ENCODE measurements at regions not wholly inside any gene's neighbourhood (a gene's known extent, or its start where the extent isn't known, plus 50 kb on each side); places are given as distances from the start of the nearest gene placed in this dataset.

- H3K27me3 Mint-ChIP-seq: no peaks in the 10 kb centered on the region
- no peak for ATAC-seq
- no peak overlapping the region for H3K27ac Mint-ChIP-seq
- H3K36me3 Mint-ChIP-seq (ENCODE audit: low read depth): no peaks in the 10 kb centered on the region
- no peak for DNase-seq
- H3K4me3 Mint-ChIP-seq: no peak overlapping the region
- no peaks in the 10 kb centered on the region for H3K9me3 ChIP-seq (ENCODE audit: control insufficient read depth, low read length, poor library complexity, severe bottlenecking)
- no peaks in the 10 kb centered on the region for H3K4me1 Mint-ChIP-seq
Measured at GRCh38 chr6:91298543-91299145, 711.8 kb upstream of the MAP3K7 start.

- no peak overlapping the region for H3K4me3 Mint-ChIP-seq
- no peak overlapping the region for H3K27ac Mint-ChIP-seq
- DNase-seq (no peak), ATAC-seq (no peak)
- no peaks in the 10 kb centered on the region for H3K4me1 Mint-ChIP-seq
- H3K36me3 Mint-ChIP-seq (ENCODE audit: low read depth): no peaks in the 10 kb centered on the region
- no peaks in the 10 kb centered on the region for H3K9me3 ChIP-seq (ENCODE audit: control insufficient read depth, low read length, poor library complexity, severe bottlenecking)
- no peaks in the 10 kb centered on the region for H3K27me3 Mint-ChIP-seq
Measured at GRCh38 chr6:91293395-91293794, 706.5 kb upstream of the MAP3K7 start.

- H3K36me3 Mint-ChIP-seq (ENCODE audit: low read depth): no peaks in the 10 kb centered on the region
- no peak overlapping the region for H3K4me3 Mint-ChIP-seq
- no peak overlapping the region for H3K27ac Mint-ChIP-seq
- no peak for DNase-seq
- no peaks in the 10 kb centered on the region for H3K27me3 Mint-ChIP-seq
- no peaks in the 10 kb centered on the region for H3K4me1 Mint-ChIP-seq
- ATAC-seq: no peak
- no peaks in the 10 kb centered on the region for H3K9me3 ChIP-seq (ENCODE audit: control insufficient read depth, low read length, poor library complexity, severe bottlenecking)
Measured at GRCh38 chr6:91291071-91291470, 704.2 kb upstream of the MAP3K7 start.

GRCh38 chr6:91288741-91289140, 701.9 kb upstream of the MAP3K7 start:
- Mint-ChIP-seq H3K27ac (no peak overlapping the region), H3K27me3 (no peaks in the 10 kb centered on the region), H3K4me3 (no peak overlapping the region), H3K36me3 (ENCODE audit: low read depth) (no peaks in the 10 kb centered on the region), H3K4me1 (no peaks in the 10 kb centered on the region)
- DNase-seq (no peak), ATAC-seq (no peak)
- no peaks in the 10 kb centered on the region for H3K9me3 ChIP-seq (ENCODE audit: control insufficient read depth, low read length, poor library complexity, severe bottlenecking)

GRCh38 chr6:91281901-91282300, 695.0 kb upstream of the MAP3K7 start:
- ATAC-seq (no peak), DNase-seq (no peak)
- Mint-ChIP-seq H3K4me1 (no peaks in the 10 kb centered on the region), H3K27ac (no peak overlapping the region), H3K36me3 (ENCODE audit: low read depth) (no peaks in the 10 kb centered on the region), H3K4me3 (no peak overlapping the region), H3K27me3 (no peaks in the 10 kb centered on the region)
- no peaks in the 10 kb centered on the region for H3K9me3 ChIP-seq (ENCODE audit: control insufficient read depth, low read length, poor library complexity, severe bottlenecking)

GRCh38 chr6:91280494-91280830, 693.6 kb upstream of the MAP3K7 start:
- no peak for DNase-seq
- Mint-ChIP-seq H3K36me3 (ENCODE audit: low read depth) (no peaks in the 10 kb centered on the region), H3K27me3 (no peaks in the 10 kb centered on the region), H3K4me1 (no peaks in the 10 kb centered on the region), H3K27ac (no peak overlapping the region), H3K4me3 (no peak overlapping the region)
- ATAC-seq: no peak
- H3K9me3 ChIP-seq (ENCODE audit: control insufficient read depth, low read length, poor library complexity, severe bottlenecking): no peaks in the 10 kb centered on the region

GRCh38 chr6:91279740-91280493, 693.0 kb upstream of the MAP3K7 start:
- Mint-ChIP-seq H3K4me1 (no peaks in the 10 kb centered on the region), H3K27ac (no peak overlapping the region), H3K36me3 (ENCODE audit: low read depth) (no peaks in the 10 kb centered on the region), H3K27me3 (no peaks in the 10 kb centered on the region), H3K4me3 (no peak overlapping the region)
- no peaks in the 10 kb centered on the region for H3K9me3 ChIP-seq (ENCODE audit: control insufficient read depth, low read length, poor library complexity, severe bottlenecking)
- ATAC-seq: no peak
- DNase-seq: no peak

GRCh38 chr6:91278416-91278815, 691.5 kb upstream of the MAP3K7 start:
- no peak for ATAC-seq
- Mint-ChIP-seq H3K4me1 (no peaks in the 10 kb centered on the region), H3K36me3 (ENCODE audit: low read depth) (no peaks in the 10 kb centered on the region), H3K4me3 (no peak overlapping the region), H3K27me3 (no peaks in the 10 kb centered on the region), H3K27ac (no peak overlapping the region)
- DNase-seq: no peak
- no peaks in the 10 kb centered on the region for H3K9me3 ChIP-seq (ENCODE audit: control insufficient read depth, low read length, poor library complexity, severe bottlenecking)

GRCh38 chr6:91276315-91276714, 689.4 kb upstream of the MAP3K7 start:
- H3K36me3 Mint-ChIP-seq (ENCODE audit: low read depth): no peaks in the 10 kb centered on the region
- DNase-seq: no peak
- no peak overlapping the region for H3K4me3 Mint-ChIP-seq
- H3K27me3 Mint-ChIP-seq: no peaks in the 10 kb centered on the region
- H3K4me1 Mint-ChIP-seq: no peaks in the 10 kb centered on the region
- H3K9me3 ChIP-seq (ENCODE audit: control insufficient read depth, low read length, poor library complexity, severe bottlenecking): no peaks in the 10 kb centered on the region
- no peak overlapping the region for H3K27ac Mint-ChIP-seq
- ATAC-seq: no peak

GRCh38 chr6:91273729-91274128, 686.9 kb upstream of the MAP3K7 start:
- ATAC-seq (no peak), DNase-seq (no peak)
- H3K4me3 Mint-ChIP-seq: no peak overlapping the region
- H3K27ac Mint-ChIP-seq: no peak overlapping the region
- H3K27me3 Mint-ChIP-seq: no peaks in the 10 kb centered on the region
- H3K9me3 ChIP-seq (ENCODE audit: control insufficient read depth, low read length, poor library complexity, severe bottlenecking): no peaks in the 10 kb centered on the region
- H3K4me1 Mint-ChIP-seq: no peaks in the 10 kb centered on the region
- H3K36me3 Mint-ChIP-seq (ENCODE audit: low read depth): no peaks in the 10 kb centered on the region

- Mint-ChIP-seq H3K27me3 (no peaks in the 10 kb centered on the region), H3K4me3 (no peak overlapping the region), H3K27ac (no peak overlapping the region), H3K4me1 (no peaks in the 10 kb centered on the region), H3K36me3 (ENCODE audit: low read depth) (no peaks in the 10 kb centered on the region)
- no peak for ATAC-seq
- no peak for DNase-seq
- H3K9me3 ChIP-seq (ENCODE audit: control insufficient read depth, low read length, poor library complexity, severe bottlenecking): no peaks in the 10 kb centered on the region
Measured at GRCh38 chr6:91271807-91272206, 684.9 kb upstream of the MAP3K7 start.

GRCh38 chr6:91268941-91269340, 682.1 kb upstream of the MAP3K7 start:
- no peaks in the 10 kb centered on the region for H3K9me3 ChIP-seq (ENCODE audit: control insufficient read depth, low read length, poor library complexity, severe bottlenecking)
- H3K27me3 Mint-ChIP-seq: no peaks in the 10 kb centered on the region
- no peak overlapping the region for H3K27ac Mint-ChIP-seq
- no peak overlapping the region for H3K4me3 Mint-ChIP-seq
- ATAC-seq: no peak
- no peak for DNase-seq
- H3K36me3 Mint-ChIP-seq (ENCODE audit: low read depth): no peaks in the 10 kb centered on the region
- no peaks in the 10 kb centered on the region for H3K4me1 Mint-ChIP-seq

- ATAC-seq: no peak
- Mint-ChIP-seq H3K36me3 (ENCODE audit: low read depth) (no peaks in the 10 kb centered on the region), H3K27me3 (no peaks in the 10 kb centered on the region)
Measured at GRCh38 chr6:91267246-91267645, 680.4 kb upstream of the MAP3K7 start.

GRCh38 chr6:91266156-91266555, 679.3 kb upstream of the MAP3K7 start:
- Mint-ChIP-seq H3K27me3 (no peaks in the 10 kb centered on the region), H3K4me1 (no peaks in the 10 kb centered on the region), H3K36me3 (ENCODE audit: low read depth) (no peaks in the 10 kb centered on the region), H3K4me3 (no peak overlapping the region), H3K27ac (no peak overlapping the region)
- ATAC-seq (no peak), DNase-seq (no peak)
- no peaks in the 10 kb centered on the region for H3K9me3 ChIP-seq (ENCODE audit: control insufficient read depth, low read length, poor library complexity, severe bottlenecking)

More at GRCh38 chr6:91267246-91267645, 680.4 kb upstream of the MAP3K7 start:
- Mint-ChIP-seq H3K27ac (no peak overlapping the region), H3K4me1 (no peaks in the 10 kb centered on the region), H3K4me3 (no peak overlapping the region)
- no peaks in the 10 kb centered on the region for H3K9me3 ChIP-seq (ENCODE audit: control insufficient read depth, low read length, poor library complexity, severe bottlenecking)
- DNase-seq: no peak
